HG03039 (cell line): ENCODE measurements at regions not wholly inside any gene's neighbourhood (a gene's known extent, or its start where the extent isn't known, plus 50 kb on each side); places are given as distances from the start of the nearest gene placed in this dataset.

Source experiments
- ATAC-seq: cut with Tn5 transposase; IDR thresholded peaks from one replicate; pipeline ENCODE4 v1.9.1; 2021; ENCODE audit warnings: mild to moderate bottlenecking, moderate library complexity; ENCODE audit not compliant: unreplicated experiment

- ATAC-seq, result no peak
Measured at GRCh38 chr1:163406772-163407171, 85.0 kb downstream of the NUF2 start.

DNA sequence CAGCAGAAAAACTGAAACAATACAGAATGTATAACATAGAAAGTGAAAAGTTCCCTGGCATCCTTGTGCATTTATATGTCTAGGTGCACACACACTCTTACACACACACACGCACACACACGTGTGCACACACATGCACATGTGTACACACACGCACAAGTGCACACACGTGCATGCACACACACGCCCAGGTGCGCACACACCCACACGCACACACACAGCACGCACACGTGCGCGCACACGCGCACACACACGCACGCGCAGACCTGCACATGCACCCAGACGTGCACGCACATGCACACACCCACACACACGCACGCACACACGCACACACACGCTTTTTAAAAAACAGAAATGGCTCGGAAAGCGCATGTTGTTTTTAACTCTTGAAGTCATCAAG lies 86.5 kb downstream of the NUF2 start:
- no peak for ATAC-seq

DNA sequence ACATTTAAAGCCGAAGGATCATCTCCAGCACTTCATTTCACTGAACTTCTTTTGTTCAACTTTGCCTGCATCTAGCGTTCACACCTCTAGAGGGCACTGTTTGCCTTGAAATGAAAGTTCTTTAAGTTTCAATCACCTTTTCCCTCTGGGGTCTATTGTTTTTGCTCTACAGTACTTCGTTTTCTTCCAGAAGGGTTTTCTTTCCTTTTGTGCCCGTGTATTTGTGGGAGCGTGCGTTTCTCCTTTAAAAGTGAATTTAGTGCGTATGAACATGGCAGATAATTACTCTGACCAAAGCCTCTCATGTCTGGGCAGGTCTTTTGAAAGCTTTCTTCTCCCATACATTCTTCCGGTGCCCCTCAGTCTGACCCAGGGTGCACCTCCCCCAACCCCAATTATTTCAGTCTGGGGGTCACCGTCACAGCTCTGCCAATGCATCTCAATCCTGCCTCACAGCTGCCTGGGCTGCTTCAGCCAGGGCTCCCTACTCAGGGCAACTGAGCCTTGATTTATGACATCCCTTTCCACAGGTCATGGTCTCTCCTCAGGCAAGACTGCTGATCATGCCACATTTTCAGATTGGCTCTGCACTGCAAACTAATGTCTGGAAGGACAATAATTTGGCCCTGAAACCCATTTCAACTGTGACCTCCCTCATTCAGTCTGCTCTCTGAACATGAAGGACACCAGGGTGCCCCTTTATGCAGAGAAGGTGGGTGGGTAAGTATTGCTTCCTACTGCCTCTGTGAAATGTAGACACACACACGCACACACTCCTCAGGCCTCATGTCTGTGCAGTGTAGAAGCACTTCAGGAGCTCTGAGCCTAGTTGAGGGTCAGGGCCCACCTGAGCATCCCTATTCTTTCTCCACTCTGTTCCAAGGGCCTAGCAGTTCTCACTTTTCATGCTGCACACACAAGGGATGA lies 88.6 kb downstream of the NUF2 start:
- ATAC-seq, result no peak

- ATAC-seq, result no peak
Measured at GRCh38 chr1:163412221-163412620, 90.5 kb downstream of the NUF2 start.

- peak; percentile 94 for ATAC-seq
Measured at GRCh38 chr1:163414778-163415177, 93.0 kb downstream of the NUF2 start.

DNA sequence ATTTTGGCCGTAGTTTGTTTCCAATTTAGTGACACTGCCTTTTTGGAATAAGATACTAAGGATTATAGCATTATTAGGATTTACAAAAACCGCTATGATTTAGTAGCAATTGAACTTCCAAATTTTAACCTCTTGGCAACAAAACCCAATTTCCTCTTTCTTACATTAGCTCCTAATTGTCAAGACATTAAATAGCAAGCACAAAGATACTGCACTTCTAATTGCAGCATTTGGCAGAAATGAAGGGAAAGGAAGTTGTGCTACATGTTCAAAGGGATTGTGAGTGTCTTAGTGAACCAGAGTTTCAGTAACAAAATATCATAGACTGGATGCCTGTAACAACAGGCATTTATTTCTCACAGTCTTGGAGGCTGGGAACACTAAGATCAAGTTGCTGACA lies 99.9 kb downstream of the NUF2 start:
- ATAC-seq, result no peak

GRCh38 chr1:163422738-163423404 lies 101.1 kb downstream of the NUF2 start:
- no peak for ATAC-seq

DNA sequence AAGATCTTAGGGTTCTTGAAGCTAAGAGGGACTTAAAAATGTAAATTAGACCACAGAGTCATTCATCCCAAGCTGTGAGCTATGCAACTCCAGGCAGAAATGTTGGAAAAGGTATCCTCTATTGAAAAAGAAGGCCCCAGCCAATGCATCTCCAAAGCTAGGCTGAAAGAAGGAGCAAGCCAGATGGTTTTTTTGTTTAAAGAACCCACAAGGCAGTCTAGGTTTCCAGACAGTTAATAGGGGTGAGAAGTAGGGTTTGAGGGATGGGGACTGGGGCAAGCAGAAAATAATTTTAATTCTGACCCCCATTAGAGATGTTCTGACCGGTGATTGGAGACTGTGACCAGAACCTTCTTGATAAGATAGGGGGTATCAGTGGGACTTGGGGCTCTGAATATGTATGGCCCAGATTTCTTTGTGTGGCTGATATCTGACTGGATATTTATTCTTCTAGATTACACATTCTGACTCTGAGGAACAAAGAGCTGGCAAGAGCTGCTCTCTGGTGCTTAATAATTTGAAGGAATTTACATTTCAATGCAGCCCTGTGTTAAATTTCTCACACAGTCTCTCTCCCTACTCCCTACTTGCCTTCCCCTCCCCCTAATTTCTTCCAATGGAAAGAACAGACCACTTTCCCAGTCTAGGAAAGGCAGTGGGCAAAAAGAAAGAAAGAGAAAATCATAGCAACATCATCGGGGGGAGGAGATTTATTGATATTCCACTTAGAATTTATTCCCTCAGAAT lies 104.9 kb downstream of the NUF2 start:
- ATAC-seq, result no peak

DNA sequence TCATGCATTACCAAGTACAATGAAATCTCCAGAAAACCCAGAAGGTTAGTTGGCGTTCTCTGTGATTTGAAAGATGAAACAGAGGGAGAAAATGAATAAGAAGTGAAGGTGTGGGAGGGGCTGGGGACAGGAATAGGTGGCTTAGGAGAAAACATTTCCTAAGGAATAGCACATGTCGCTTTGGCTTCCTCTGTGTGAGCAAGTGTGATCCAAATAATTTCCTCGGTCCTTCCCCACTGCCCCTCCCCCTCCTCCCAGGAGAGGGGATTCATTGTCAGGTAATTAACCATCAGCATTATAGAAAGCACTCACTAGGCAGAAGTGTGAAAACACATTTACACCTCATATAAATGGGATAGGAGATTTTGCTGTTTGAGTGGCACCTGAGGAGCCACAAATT lies 105.5 kb downstream of the NUF2 start:
- no peak for ATAC-seq

DNA sequence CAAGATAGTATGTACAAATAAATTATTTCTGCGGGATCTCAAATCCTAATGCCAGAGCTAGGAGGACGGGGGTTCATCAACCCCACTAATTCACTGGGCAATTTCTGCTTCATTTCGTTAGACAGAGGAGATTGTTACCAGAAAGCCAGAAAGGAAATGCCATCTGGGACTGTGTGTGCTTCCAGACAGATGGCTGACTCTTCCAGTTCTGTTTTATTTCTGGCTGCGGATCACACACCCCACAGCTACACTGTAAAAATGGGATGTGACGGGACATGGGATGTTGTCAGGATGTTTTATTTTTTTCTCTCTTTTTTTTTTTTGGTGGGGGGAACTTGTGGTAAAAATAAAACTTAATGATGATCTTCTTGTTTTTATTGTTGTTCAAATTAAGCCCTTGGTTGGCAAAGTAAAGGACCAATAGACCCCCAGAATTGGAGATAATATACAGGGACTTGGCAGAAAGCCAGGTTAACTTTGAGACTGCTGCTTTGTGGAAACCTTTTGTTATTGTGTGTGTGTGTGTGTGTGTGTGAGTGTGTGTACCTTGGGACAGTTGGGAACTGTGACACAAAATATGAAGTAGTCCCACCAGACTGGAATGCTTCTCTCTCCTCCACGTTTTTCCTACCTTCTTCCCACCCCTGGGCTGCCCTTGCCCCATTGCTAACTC lies 114.5 kb downstream of the NUF2 start:
- ATAC-seq, result no peak

DNA sequence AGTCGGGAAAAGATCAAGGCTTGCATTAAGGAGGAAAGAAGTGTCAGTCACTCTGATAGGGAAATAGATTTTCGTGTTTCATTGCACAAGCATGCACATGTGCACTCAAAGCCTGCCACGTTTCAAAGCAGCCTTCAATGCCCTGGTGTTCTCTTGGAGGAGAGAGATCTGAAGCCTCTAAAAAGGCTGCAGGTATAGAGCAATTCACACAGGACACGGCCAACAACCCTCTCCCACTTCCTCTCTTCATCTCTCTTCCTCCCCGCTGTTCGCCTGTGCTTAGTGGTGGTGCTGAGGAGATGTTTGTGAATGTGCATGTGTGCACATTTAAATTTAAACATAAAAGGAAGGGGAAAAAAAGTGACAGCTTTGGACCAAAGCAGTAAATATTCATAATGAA lies 117.7 kb downstream of the NUF2 start:
- no peak for ATAC-seq

DNA sequence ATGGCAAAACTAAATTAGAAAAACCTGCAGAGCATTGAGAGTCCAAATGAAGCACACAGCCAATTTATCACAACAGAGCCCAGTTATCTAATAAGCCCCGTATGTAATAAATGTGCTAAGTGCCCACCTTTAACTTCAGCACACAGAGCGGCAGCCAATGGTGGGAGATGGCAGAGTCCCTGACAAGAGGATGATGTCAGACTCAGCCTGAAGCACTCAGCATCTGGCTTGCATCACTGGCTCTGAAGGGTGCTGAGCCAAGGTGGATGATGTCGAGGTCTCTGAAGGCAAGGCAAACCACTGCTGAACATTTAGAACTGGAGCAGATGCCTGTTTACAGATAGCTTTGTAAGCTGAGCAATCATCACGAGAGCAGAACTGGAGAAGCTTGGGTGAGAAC lies 118.3 kb downstream of the NUF2 start:
- ATAC-seq, result no peak

GRCh38 chr1:163442231-163442879 lies 120.6 kb downstream of the NUF2 start:
- ATAC-seq, result no peak

GRCh38 chr1:163442895-163443294 lies 121.1 kb downstream of the NUF2 start:
- ATAC-seq, result no peak

- ATAC-seq, result no peak
Measured at GRCh38 chr1:163443863-163444262, 122.1 kb downstream of the NUF2 start.

- no peak for ATAC-seq
Measured at GRCh38 chr1:163444665-163445064, 122.9 kb downstream of the NUF2 start.

DNA sequence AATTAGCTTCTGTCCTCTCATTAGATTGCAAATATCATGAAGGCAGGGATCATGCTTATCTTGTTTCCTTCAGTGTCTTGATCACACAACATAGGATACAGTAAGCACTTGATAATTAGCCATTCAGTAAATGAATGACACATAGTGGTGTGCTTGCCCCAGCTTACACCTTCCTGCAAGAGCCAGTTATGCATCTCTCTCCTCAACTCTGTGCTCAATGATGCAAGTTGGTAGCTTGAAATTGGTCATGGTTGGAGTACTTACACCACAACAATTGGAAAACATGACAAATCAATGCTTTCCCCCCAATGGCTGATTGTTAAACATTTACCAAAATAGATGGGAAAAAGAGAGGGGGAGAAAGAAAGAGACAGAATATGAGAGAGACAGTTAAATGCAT lies 129.2 kb downstream of the NUF2 start:
- ATAC-seq, result no peak

- ATAC-seq, result no peak
Measured at GRCh38 chr1:163459539-163459938, 137.8 kb downstream of the NUF2 start.

GRCh38 chr1:163467289-163467688 lies 145.5 kb downstream of the NUF2 start:
- no peak for ATAC-seq

GRCh38 chr1:163471779-163472650 lies 150.3 kb downstream of the NUF2 start:
- ATAC-seq, result no peak
